CD14-positive monocyte (primary cell): ENCODE measurements at regions not wholly inside any gene's neighbourhood (a gene's known extent, or its start where the extent isn't known, plus 50 kb on each side); places are given as distances from the start of the nearest gene placed in this dataset.
A peak's percentile ranks its signal among the peaks of the same experiment; 100 is the strongest.

Experiments
- DNase-seq, 3 donors: peaks; one replicate each; pipeline ENCODE4 v3.0.0-alpha.2; 2011 to 2022
- H2AFZ ChIP-seq: 2 replicates; pipeline ENCODE4 v1.6.0; 2012; ENCODE audit warnings: mild to moderate bottlenecking, low read depth, low read length, inconsistent platforms; ENCODE audit not compliant: insufficient read depth, poor library complexity, severe bottlenecking
- H3K27ac ChIP-seq, 2 donors: 1 replicate in 1 of 2; 2 replicates in 1 of 2; pipeline ENCODE4 v1.5.1; 2012 to 2013; ENCODE audit warnings: low read length in 2 of 2, control low read depth in 1 of 2, inconsistent platforms in 1 of 2, low read depth in 1 of 2, mild to moderate bottlenecking in 1 of 2
- H3K27me3 ChIP-seq, 2 donors: one replicate each; pipeline versions ENCODE4 v1.6.0 to v1.6.1; 2011 to 2013; ENCODE audit warnings: low read length in 2 of 2; ENCODE audit not compliant: control insufficient read depth in 2 of 2, insufficient read depth in 2 of 2
- H3K36me3 ChIP-seq, 2 donors: replicated peaks in 1 of 2; 1 replicate in 1 of 2; 2 replicates in 1 of 2; pipeline versions ENCODE4 v1.5.1 to v1.6.1; 2012 to 2013; ENCODE audit warnings: low read length in 2 of 2, control low read depth in 1 of 2, inconsistent platforms in 1 of 2, mild to moderate bottlenecking in 1 of 2; ENCODE audit not compliant: insufficient read depth in 2 of 2, control insufficient read depth in 1 of 2
- H3K4me1 ChIP-seq, 2 donors: 1 replicate in 1 of 2; 2 replicates in 1 of 2; pipeline versions ENCODE4 v1.5.1 to v1.6.1; 2012 to 2013; ENCODE audit warnings: low read length in 2 of 2, control low read depth in 1 of 2, inconsistent platforms in 1 of 2, mild to moderate bottlenecking in 1 of 2, moderate library complexity in 1 of 2; ENCODE audit not compliant: insufficient read depth in 2 of 2, control insufficient read depth in 1 of 2
- H3K4me2 ChIP-seq: replicated peaks from 2 replicates; pipeline ENCODE3; 2012; ENCODE audit warnings: low read length, moderate library complexity, mild to moderate bottlenecking; ENCODE audit not compliant: poor library complexity, severe bottlenecking; ENCODE audit errors: extremely low read depth
- H3K4me3 ChIP-seq, 3 experiments: fragments of 200-600 bp in 1 of 3; sonication (generic) in 1 of 3; replicated peaks in 1 of 3; 1 replicate in 2 of 3; 2 replicates in 1 of 3; pipeline ENCODE4 v1.5.1; 2011 to 2013; ENCODE audit warnings: low read length in 3 of 3, mild to moderate bottlenecking in 3 of 3, control low read depth in 2 of 3, low read depth in 2 of 3, inconsistent platforms in 1 of 3, moderate library complexity in 1 of 3
- H3K79me2 ChIP-seq: 2 replicates; pipeline ENCODE4 v1.6.0; 2012; ENCODE audit warnings: mild to moderate bottlenecking, control low read depth, inconsistent platforms, low read length, moderate library complexity; ENCODE audit not compliant: insufficient read depth
- H3K9ac ChIP-seq: 2 replicates; pipeline ENCODE4 v1.6.0; 2017; ENCODE audit warnings: low read length, mild to moderate bottlenecking; ENCODE audit not compliant: insufficient read depth, poor library complexity, severe bottlenecking
- H3K9me3 ChIP-seq, 2 donors: replicated peaks in 1 of 2; 1 replicate in 1 of 2; 2 replicates in 1 of 2; pipeline versions ENCODE4 v1.5.1 to v1.6.1; 2012 to 2013; ENCODE audit warnings: low read length in 2 of 2, control low read depth in 1 of 2; ENCODE audit not compliant: control insufficient read depth in 1 of 2, insufficient read depth in 1 of 2
- H4K20me1 ChIP-seq: 2 replicates; pipeline ENCODE4 v1.6.0; 2012; ENCODE audit warnings: mild to moderate bottlenecking, low read length, control low read depth, moderate library complexity; ENCODE audit not compliant: insufficient read depth
- H3K27ac Mint-ChIP-seq, 7 donors: one replicate each; pipeline ENCODE4 v1.8.0; 2020; ENCODE audit warnings: mild to moderate bottlenecking in 7 of 7, mixed read lengths in 7 of 7, moderate library complexity in 6 of 7, inconsistent platforms in 2 of 7
- H3K27me3 Mint-ChIP-seq, 3 donors: one replicate each; pipeline ENCODE4 v1.8.0; 2021 to 2022; ENCODE audit warnings: low read depth in 3 of 3, mild to moderate bottlenecking in 3 of 3, mixed read lengths in 3 of 3, moderate library complexity in 3 of 3, inconsistent platforms in 1 of 3
- H3K36me3 Mint-ChIP-seq, 2 donors: one replicate each; pipeline ENCODE4 v1.8.0; 2020; ENCODE audit warnings: mixed read lengths in 2 of 2, inconsistent platforms in 1 of 2, mild to moderate bottlenecking in 1 of 2
- H3K4me1 Mint-ChIP-seq: one replicate; pipeline ENCODE4 v1.8.0; 2020; ENCODE audit warnings: mild to moderate bottlenecking, mixed read lengths
- H3K4me3 Mint-ChIP-seq, 2 donors: one replicate each; pipeline ENCODE4 v1.8.0; 2020; ENCODE audit warnings: mild to moderate bottlenecking in 2 of 2, mixed read lengths in 2 of 2, moderate library complexity in 1 of 2
- H3K9me3 Mint-ChIP-seq, 7 donors: one replicate each; pipeline ENCODE4 v1.8.0; 2020 to 2022; ENCODE audit warnings: mixed read lengths in 7 of 7, mild to moderate bottlenecking in 6 of 7, moderate library complexity in 6 of 7, inconsistent platforms in 2 of 7
- CTCF ChIP-seq: fragments of 200-600 bp; IDR thresholded peaks from one replicate; pipeline ENCODE4 v1.8.0; 2022; ENCODE audit warnings: antibody characterized with exemption, mild to moderate bottlenecking
- WGBS: methylation state at CpG from one replicate; pipeline ENCODE4 v1.1.5; 2013; ENCODE audit warnings: missing lambda C conversion rate; ENCODE audit not compliant: insufficient coverage; 5-methylcytosine and 5-hydroxymethylcytosine counted together
- intact Hi-C, 2 donors: fragments of 100-400 bp; cut with micrococcal nuclease; formaldehyde crosslinking; loops; one replicate each; pipeline versions ENCODE4 v1.15.0 to v1.15.1; 2023

- Histone ChIP-seq H3K79me2 (no peaks in the 10 kb centered on the region), H3K36me3 (no peaks in the 10 kb centered on the region), H3K4me2 (no peak overlapping the region), H3K4me1 (no peaks in the 10 kb centered on the region), H3K9me3 (no peaks in the 10 kb centered on the region), H3K9ac (no peak overlapping the region), H4K20me1 (no peaks in the 10 kb centered on the region), H2AFZ (no peak overlapping the region), H3K27me3 (no peaks in the 10 kb centered on the region), H3K4me3 (no peak overlapping the region), H3K27ac (no peak overlapping the region)
- peaks cover 0 to 8% (median 0%) of the 10 kb centered on the region in 7 donors for H3K9me3 Mint-ChIP-seq
- no peaks in the 10 kb centered on the region for H3K4me1 Mint-ChIP-seq
- no peaks in the 10 kb centered on the region for H3K36me3 Mint-ChIP-seq
- H3K4me3 Mint-ChIP-seq, result no peak overlapping the region
- no peak for DNase-seq
- no peak overlapping the region for H3K27ac Mint-ChIP-seq
- 100% methylated on average over 2 of the region's 6 CpGs for WGBS
- peaks cover 0 to 4% (median 0%) of the 10 kb centered on the region in 3 donors for H3K27me3 Mint-ChIP-seq
- no peak for TF ChIP-seq CTCF
- intact Hi-C loops, result no loop called here
These were observed 795.1 kb upstream of the HS6ST1 start for GRCh38 chr2:129113776-129114175.

- H4K20me1 ChIP-seq, result no peaks in the 10 kb centered on the region
- Mint-ChIP-seq H3K27ac (peak overlapping the region in 1 of 7 donors; percentile 42), H3K9me3 (peaks cover 2 to 6% (median 3%) of the 10 kb centered on the region in 7 donors), H3K36me3 (no peaks in the 10 kb centered on the region), H3K27me3 (peaks cover under 1 to 3% (median 2%) of the 10 kb centered on the region in 3 donors), H3K4me3 (no peak overlapping the region), H3K4me1 (no peaks in the 10 kb centered on the region)
- no peaks in the 10 kb centered on the region for H3K79me2 ChIP-seq
- no peaks in the 10 kb centered on the region for H3K27me3 ChIP-seq
- no peaks in the 10 kb centered on the region for H3K9me3 ChIP-seq
- H3K4me2 ChIP-seq, result no peak overlapping the region
- H3K4me3 ChIP-seq, result no peak overlapping the region
- no peak overlapping the region for H3K9ac ChIP-seq
- H3K36me3 ChIP-seq, result no peaks in the 10 kb centered on the region
- no peak overlapping the region for H2AFZ ChIP-seq
- no peak for DNase-seq
- intact Hi-C loops, result no loop called here
- H3K27ac ChIP-seq, result no peak overlapping the region
- TF ChIP-seq CTCF, result no peak
- 81% methylated on average over 2 of the region's 2 CpGs for WGBS
- no peaks in the 10 kb centered on the region for H3K4me1 ChIP-seq
These were observed 798.8 kb upstream of the HS6ST1 start for GRCh38 chr2:129117434-129117833.
